ENCODE measurements at regions not wholly inside any gene's neighbourhood (a gene's known extent, or its start where the extent isn't known, plus 50 kb on each side); places are given as distances from the start of the nearest gene placed in this dataset.

GRCh38 chr11:106384429-106384828 is 307.0 kb downstream of the AASDHPPT start:
- TF ChIP-seq POLR2A (IDR thresholded peaks at IDR 0.05) (no peak), CTCF (IDR thresholded peaks at IDR 0.05) (no peak)
- Histone ChIP-seq H3K27me3 (no peaks in the 10 kb centered on the region), H3K27ac (no peak overlapping the region), H3K4me3 (no peak overlapping the region), H3K4me1 (no peaks in the 10 kb centered on the region), H3K36me3 (no peaks in the 10 kb centered on the region), H3K9me3 (no peaks in the 10 kb centered on the region)
- DNase-seq (ENCODE audit: extremely low spot score in 2 of 2): no peak
- intact Hi-C loops (cut with DNase I): no loop called here

GRCh38 chr11:106386519-106386918 is 309.1 kb downstream of the AASDHPPT start:
- no peak overlapping the region for H3K27ac ChIP-seq
- intact Hi-C loops (cut with DNase I): no loop called here
- H3K27me3 ChIP-seq: no peaks in the 10 kb centered on the region
- no peaks in the 10 kb centered on the region for H3K36me3 ChIP-seq
- TF ChIP-seq POLR2AphosphoS5 (IDR thresholded peaks at IDR 0.05; ENCODE audit: insufficient read depth in 1 of 2, low read depth in 1 of 2): no peak
- TF ChIP-seq CTCF (IDR thresholded peaks at IDR 0.05): no peak
- TF ChIP-seq POLR2A (IDR thresholded peaks at IDR 0.05): no peak
- no peaks in the 10 kb centered on the region for H3K9me3 ChIP-seq
- DNase-seq (ENCODE audit: extremely low spot score in 2 of 2): no peak
- H3K4me1 ChIP-seq: peaks cover under 1% of the 10 kb centered on the region
- no peak overlapping the region for H3K4me3 ChIP-seq

- no peak for TF ChIP-seq CTCF (IDR thresholded peaks at IDR 0.05)
- no peak for TF ChIP-seq POLR2A (IDR thresholded peaks at IDR 0.05)
- no peak for TF ChIP-seq POLR2AphosphoS5 (IDR thresholded peaks at IDR 0.05; ENCODE audit: insufficient read depth in 1 of 2, low read depth in 1 of 2)
- no peak overlapping the region for H3K4me3 ChIP-seq
- intact Hi-C loops (cut with DNase I): no loop called here
- H3K27ac ChIP-seq: no peak overlapping the region
- H3K4me1 ChIP-seq: peaks cover 7% of the 10 kb centered on the region
- DNase-seq (ENCODE audit: extremely low spot score in 2 of 2): no peak
- no peaks in the 10 kb centered on the region for H3K9me3 ChIP-seq
- no peaks in the 10 kb centered on the region for H3K36me3 ChIP-seq
- H3K27me3 ChIP-seq: no peaks in the 10 kb centered on the region
These were observed 311.6 kb downstream of the AASDHPPT start for GRCh38 chr11:106389101-106389500.

GRCh38 chr11:106390078-106390477 is 312.6 kb downstream of the AASDHPPT start:
- TF ChIP-seq POLR2A (IDR thresholded peaks at IDR 0.05) (no peak), POLR2AphosphoS5 (IDR thresholded peaks at IDR 0.05; ENCODE audit: insufficient read depth in 1 of 2, low read depth in 1 of 2) (no peak), CTCF (IDR thresholded peaks at IDR 0.05) (no peak)
- H3K27ac ChIP-seq: no peak overlapping the region

GRCh38 chr11:106391771-106392420 is 314.4 kb downstream of the AASDHPPT start:
- Histone ChIP-seq H3K4me1 (peaks cover 7% of the 10 kb centered on the region), H3K9me3 (no peaks in the 10 kb centered on the region), H3K4me3 (no peak overlapping the region), H3K36me3 (no peaks in the 10 kb centered on the region), H3K27me3 (no peaks in the 10 kb centered on the region), H3K27ac (no peak overlapping the region)
- intact Hi-C loops (cut with DNase I): no loop called here
- DNase-seq (ENCODE audit: extremely low spot score in 2 of 2): no peak
- TF ChIP-seq POLR2A (IDR thresholded peaks at IDR 0.05): no peak
- no peak for TF ChIP-seq CTCF (IDR thresholded peaks at IDR 0.05)
- no peak for TF ChIP-seq POLR2AphosphoS5 (IDR thresholded peaks at IDR 0.05; ENCODE audit: insufficient read depth in 1 of 2, low read depth in 1 of 2)

More at GRCh38 chr11:106390078-106390477, 312.6 kb downstream of the AASDHPPT start:
- Histone ChIP-seq H3K4me3 (no peak overlapping the region), H3K27me3 (no peaks in the 10 kb centered on the region), H3K4me1 (peaks cover 7% of the 10 kb centered on the region), H3K9me3 (no peaks in the 10 kb centered on the region), H3K36me3 (no peaks in the 10 kb centered on the region)
- no peak for DNase-seq (ENCODE audit: extremely low spot score in 2 of 2)
- intact Hi-C loops (cut with DNase I): no loop called here

Measured in vagina (tissue), 2 donors.